Lower lobe of right lung (tissue), 2 donors: ENCODE measurements at regions not wholly inside any gene's neighbourhood (a gene's known extent, or its start where the extent isn't known, plus 50 kb on each side); places are given as distances from the start of the nearest gene placed in this dataset.

Experiments
- ATAC-seq, 2 donors: fragments of 200-7000 bp; cut with Tn5 transposase; one replicate each; pipeline ENCODE4 v1.9.1; 2020 to 2022; ENCODE audit warnings: mild to moderate bottlenecking in 2 of 2, moderate library complexity in 2 of 2
- DNase-seq: peaks from one replicate; pipeline ENCODE4 v3.0.0-alpha.2; 2020
- H3K27ac ChIP-seq: fragments of 200-600 bp; one replicate; pipeline ENCODE4 v1.8.0; 2022
- H3K27me3 ChIP-seq: fragments of 200-600 bp; one replicate; pipeline ENCODE4 v1.8.0; 2022; ENCODE audit warnings: low read depth
- H3K36me3 ChIP-seq: fragments of 200-600 bp; one replicate; pipeline ENCODE4 v1.8.0; 2022; ENCODE audit warnings: mild to moderate bottlenecking
- H3K4me1 ChIP-seq: fragments of 200-600 bp; one replicate; pipeline ENCODE4 v1.8.0; 2022
- H3K4me3 ChIP-seq: fragments of 200-600 bp; one replicate; pipeline ENCODE4 v1.8.0; 2022; ENCODE audit warnings: mild to moderate bottlenecking
- H3K9me3 ChIP-seq: fragments of 200-600 bp; one replicate; pipeline ENCODE4 v1.8.0; 2022
- CTCF ChIP-seq: fragments of 200-600 bp; IDR thresholded peaks from one replicate; pipeline ENCODE4 v1.8.0; 2022; ENCODE audit warnings: antibody characterized with exemption, mild to moderate bottlenecking
- intact Hi-C: fragments of 100-400 bp; cut with DNase I; formaldehyde crosslinking; loops from one replicate; pipeline ENCODE4 v1.11.0; 2022
- donor health status: DM: no; HTN: yes; CAD: no; lungs with severe emphysema.

GRCh38 chr4:126221282-126221681 lies 906.5 kb downstream of the FAT4 start:
- Histone ChIP-seq H3K27me3 (no peaks in the 10 kb centered on the region), H3K4me1 (no peaks in the 10 kb centered on the region), H3K9me3 (no peaks in the 10 kb centered on the region), H3K4me3 (no peak overlapping the region), H3K36me3 (no peaks in the 10 kb centered on the region), H3K27ac (no peak overlapping the region)
- DNase-seq, result no peak
- no peak for TF ChIP-seq CTCF
- no peak for ATAC-seq
- intact Hi-C loops, result no loop called here

- H3K36me3 ChIP-seq, result no peaks in the 10 kb centered on the region
- H3K27ac ChIP-seq, result no peak overlapping the region
- no peaks in the 10 kb centered on the region for H3K4me1 ChIP-seq
- no peak for TF ChIP-seq CTCF
- no peak overlapping the region for H3K4me3 ChIP-seq
- intact Hi-C loops, result no loop called here
- no peak for ATAC-seq
- no peaks in the 10 kb centered on the region for H3K9me3 ChIP-seq
- no peaks in the 10 kb centered on the region for H3K27me3 ChIP-seq
- no peak for DNase-seq
Observed at GRCh38 chr4:126221717-126222340, 907.1 kb downstream of the FAT4 start.

- no peak for ATAC-seq
- Histone ChIP-seq H3K36me3 (no peaks in the 10 kb centered on the region), H3K4me3 (no peak overlapping the region), H3K27me3 (no peaks in the 10 kb centered on the region), H3K4me1 (no peaks in the 10 kb centered on the region), H3K27ac (no peak overlapping the region), H3K9me3 (no peaks in the 10 kb centered on the region)
- intact Hi-C loops, result no loop called here
- no peak for DNase-seq
- TF ChIP-seq CTCF, result peak; percentile 50
Observed at GRCh38 chr4:126223784-126224407, 909.1 kb downstream of the FAT4 start.

GRCh38 chr4:126227428-126227827 lies 912.7 kb downstream of the FAT4 start:
- H3K36me3 ChIP-seq, result no peaks in the 10 kb centered on the region

GRCh38 chr4:126230269-126230668 lies 915.5 kb downstream of the FAT4 start:
- no peaks in the 10 kb centered on the region for H3K27me3 ChIP-seq
- no peak for TF ChIP-seq CTCF
- intact Hi-C loops, result no loop called here
- H3K9me3 ChIP-seq, result peaks cover 1% of the 10 kb centered on the region
- no peak overlapping the region for H3K4me3 ChIP-seq
- H3K27ac ChIP-seq, result no peak overlapping the region
- ATAC-seq, result no peak
- no peaks in the 10 kb centered on the region for H3K4me1 ChIP-seq
- no peak for DNase-seq
- no peaks in the 10 kb centered on the region for H3K36me3 ChIP-seq

More at GRCh38 chr4:126227428-126227827, 912.7 kb downstream of the FAT4 start:
- H3K4me1 ChIP-seq, result no peaks in the 10 kb centered on the region
- TF ChIP-seq CTCF, result no peak
- no peaks in the 10 kb centered on the region for H3K9me3 ChIP-seq
- H3K4me3 ChIP-seq, result no peak overlapping the region
- no peak for DNase-seq
- no peaks in the 10 kb centered on the region for H3K27me3 ChIP-seq
- H3K27ac ChIP-seq, result no peak overlapping the region
- ATAC-seq, result no peak
- intact Hi-C loops, result no loop called here
